ENCODE measurements at regions not wholly inside any gene's neighbourhood (a gene's known extent, or its start where the extent isn't known, plus 50 kb on each side); places are given as distances from the start of the nearest gene placed in this dataset.
A peak's percentile ranks its signal among the peaks of the same experiment; 100 is the strongest.

DNA sequence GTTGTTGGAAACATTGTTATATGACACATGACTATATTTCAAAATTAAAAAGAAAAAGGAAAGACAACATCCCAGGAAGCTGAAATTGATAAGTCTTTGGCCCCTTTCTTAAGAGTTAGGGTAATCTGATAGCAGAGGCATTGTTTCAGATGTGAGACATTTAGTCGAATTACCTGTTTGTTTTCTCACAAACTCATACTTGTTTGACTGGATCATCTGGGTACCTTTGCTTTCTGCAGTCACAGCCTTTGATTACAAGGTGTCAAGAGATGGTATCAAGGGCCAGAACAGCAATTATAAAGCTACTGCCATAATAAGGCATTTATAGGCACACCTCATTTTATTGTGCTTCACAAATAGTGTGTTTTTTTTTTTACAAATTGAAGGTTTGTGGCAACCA, 136.3 kb downstream of the DUSP10 start:
- no peak for TF ChIP-seq EZH2 (IDR thresholded peaks at IDR 0.05; ENCODE audit: low read length, missing control alignments)
- TF ChIP-seq, protein P1, sequence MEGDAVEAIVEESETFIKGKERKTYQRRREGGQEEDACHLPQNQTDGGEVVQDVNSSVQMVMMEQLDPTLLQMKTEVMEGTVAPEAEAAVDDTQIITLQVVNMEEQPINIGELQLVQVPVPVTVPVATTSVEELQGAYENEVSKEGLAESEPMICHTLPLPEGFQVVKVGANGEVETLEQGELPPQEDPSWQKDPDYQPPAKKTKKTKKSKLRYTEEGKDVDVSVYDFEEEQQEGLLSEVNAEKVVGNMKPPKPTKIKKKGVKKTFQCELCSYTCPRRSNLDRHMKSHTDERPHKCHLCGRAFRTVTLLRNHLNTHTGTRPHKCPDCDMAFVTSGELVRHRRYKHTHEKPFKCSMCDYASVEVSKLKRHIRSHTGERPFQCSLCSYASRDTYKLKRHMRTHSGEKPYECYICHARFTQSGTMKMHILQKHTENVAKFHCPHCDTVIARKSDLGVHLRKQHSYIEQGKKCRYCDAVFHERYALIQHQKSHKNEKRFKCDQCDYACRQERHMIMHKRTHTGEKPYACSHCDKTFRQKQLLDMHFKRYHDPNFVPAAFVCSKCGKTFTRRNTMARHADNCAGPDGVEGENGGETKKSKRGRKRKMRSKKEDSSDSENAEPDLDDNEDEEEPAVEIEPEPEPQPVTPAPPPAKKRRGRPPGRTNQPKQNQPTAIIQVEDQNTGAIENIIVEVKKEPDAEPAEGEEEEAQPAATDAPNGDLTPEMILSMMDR (conservative IDR thresholded peaks at IDR 0.05 in 1 of 2, IDR thresholded peaks at IDR 0.05 in 1 of 2; ENCODE audit: low read depth in 1 of 2, low read length in 2 of 2) = no peak
- Histone ChIP-seq H3K36me3 (ENCODE audit: control insufficient read depth, insufficient read depth, low read length) (no peaks in the 10 kb centered on the region), H2AFZ (ENCODE audit: low read length) (no peak overlapping the region), H3K79me2 (ENCODE audit: control insufficient read depth, insufficient read depth, low read length) (no peaks in the 10 kb centered on the region), H3K27me3 (ENCODE audit: control insufficient read depth, insufficient read depth, low read length) (no peaks in the 10 kb centered on the region), H3K27ac (ENCODE audit: insufficient read depth, low read length) (no peak overlapping the region), H3K4me1 (ENCODE audit: control insufficient read depth, extremely low read depth, insufficient read depth, low read length) (no peaks in the 10 kb centered on the region), H3K4me2 (ENCODE audit: extremely low read depth, insufficient read depth, low read length) (no peak overlapping the region), H3K4me3 (replicated peaks in 1 of 4; ENCODE audit: control extremely low read depth in 1 of 4, insufficient read depth in 1 of 4, low read depth in 3 of 4, low read length in 4 of 4) (no peak overlapping the region), H3K9me3 (ENCODE audit: control insufficient read depth, insufficient read depth, low read depth, low read length) (no peaks in the 10 kb centered on the region), H3K9ac (ENCODE audit: insufficient read depth, low read length) (no peak overlapping the region), H4K20me1 (ENCODE audit: control insufficient read depth, extremely low read depth, insufficient read depth, low read length) (no peaks in the 10 kb centered on the region)
- DNase-seq (ENCODE audit: low read depth in 2 of 2) = no peak

DNA sequence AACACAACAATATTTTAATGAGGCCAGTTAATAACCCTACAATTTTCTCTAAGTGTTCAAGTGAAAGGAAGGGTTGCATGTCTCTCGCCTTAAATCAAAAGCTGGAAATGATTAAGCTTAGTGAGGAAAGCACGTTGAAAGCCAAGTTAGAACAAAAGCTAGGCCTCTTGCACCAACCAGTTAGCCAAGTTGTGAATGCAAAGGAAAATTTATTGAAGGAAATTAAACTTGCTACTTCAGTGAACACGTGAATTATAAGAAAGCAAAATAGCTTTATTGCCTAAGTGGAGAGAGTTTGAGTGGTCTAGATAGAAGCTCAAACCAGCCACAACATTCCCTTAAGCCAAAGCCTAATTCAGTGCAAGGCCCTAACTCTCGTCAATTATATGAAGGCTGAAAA, 135.6 kb downstream of the DUSP10 start:
- Histone ChIP-seq H3K4me3 (replicated peaks in 1 of 4; ENCODE audit: control extremely low read depth in 1 of 4, insufficient read depth in 1 of 4, low read depth in 3 of 4, low read length in 4 of 4) (no peak overlapping the region), H2AFZ (ENCODE audit: low read length) (no peak overlapping the region), H3K36me3 (ENCODE audit: control insufficient read depth, insufficient read depth, low read length) (no peaks in the 10 kb centered on the region), H3K4me2 (ENCODE audit: extremely low read depth, insufficient read depth, low read length) (no peak overlapping the region), H3K27me3 (ENCODE audit: control insufficient read depth, insufficient read depth, low read length) (no peaks in the 10 kb centered on the region), H3K9ac (ENCODE audit: insufficient read depth, low read length) (no peak overlapping the region), H3K4me1 (ENCODE audit: control insufficient read depth, extremely low read depth, insufficient read depth, low read length) (no peaks in the 10 kb centered on the region), H4K20me1 (ENCODE audit: control insufficient read depth, extremely low read depth, insufficient read depth, low read length) (no peaks in the 10 kb centered on the region), H3K27ac (ENCODE audit: insufficient read depth, low read length) (no peak overlapping the region), H3K9me3 (ENCODE audit: control insufficient read depth, insufficient read depth, low read depth, low read length) (no peaks in the 10 kb centered on the region), H3K79me2 (ENCODE audit: control insufficient read depth, insufficient read depth, low read length) (no peaks in the 10 kb centered on the region)
- TF ChIP-seq, protein P1 (conservative IDR thresholded peaks at IDR 0.05 in 1 of 2, IDR thresholded peaks at IDR 0.05 in 1 of 2; ENCODE audit: low read depth in 1 of 2, low read length in 2 of 2) = no peak
- TF ChIP-seq EZH2 (IDR thresholded peaks at IDR 0.05; ENCODE audit: low read length, missing control alignments) = no peak
- no peak for DNase-seq (ENCODE audit: low read depth in 2 of 2)

DNA sequence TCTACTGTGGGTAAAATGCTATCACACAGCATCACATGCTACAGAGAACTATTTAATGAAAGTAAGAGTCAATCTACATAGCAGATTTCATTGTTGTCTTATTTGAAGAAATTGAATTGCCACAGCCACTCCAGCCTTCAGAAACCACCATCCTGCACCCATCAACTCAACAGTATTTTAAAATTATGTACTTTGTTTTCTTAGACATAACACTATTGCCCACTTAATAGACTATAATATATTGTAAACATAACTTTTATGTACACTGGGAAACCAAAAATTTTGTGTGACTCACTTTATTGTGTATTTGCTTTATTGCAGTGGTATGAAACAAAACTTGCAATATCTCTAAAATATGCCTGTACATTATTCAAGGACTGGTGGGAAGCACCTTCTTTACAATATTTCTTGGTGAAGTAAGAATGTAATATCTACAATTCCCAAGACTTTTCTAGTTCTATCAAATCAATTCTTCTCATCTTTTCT, 133.0 kb downstream of the DUSP10 start:
- Histone ChIP-seq H3K9ac (ENCODE audit: insufficient read depth, low read length) (no peak overlapping the region), H3K4me3 (replicated peaks in 1 of 4; ENCODE audit: control extremely low read depth in 1 of 4, insufficient read depth in 1 of 4, low read depth in 3 of 4, low read length in 4 of 4) (no peak overlapping the region), H3K79me2 (ENCODE audit: control insufficient read depth, insufficient read depth, low read length) (no peaks in the 10 kb centered on the region), H4K20me1 (ENCODE audit: control insufficient read depth, extremely low read depth, insufficient read depth, low read length) (no peaks in the 10 kb centered on the region), H3K27ac (ENCODE audit: insufficient read depth, low read length) (no peak overlapping the region), H3K27me3 (ENCODE audit: control insufficient read depth, insufficient read depth, low read length) (no peaks in the 10 kb centered on the region), H3K4me1 (ENCODE audit: control insufficient read depth, extremely low read depth, insufficient read depth, low read length) (peaks cover 5% of the 10 kb centered on the region), H3K9me3 (ENCODE audit: control insufficient read depth, insufficient read depth, low read depth, low read length) (no peaks in the 10 kb centered on the region), H3K36me3 (ENCODE audit: control insufficient read depth, insufficient read depth, low read length) (no peaks in the 10 kb centered on the region), H3K4me2 (ENCODE audit: extremely low read depth, insufficient read depth, low read length) (no peak overlapping the region), H2AFZ (ENCODE audit: low read length) (no peak overlapping the region)
- TF ChIP-seq, protein P1 (conservative IDR thresholded peaks at IDR 0.05 in 1 of 2, IDR thresholded peaks at IDR 0.05 in 1 of 2; ENCODE audit: low read depth in 1 of 2, low read length in 2 of 2) = no peak
- TF ChIP-seq EZH2 (IDR thresholded peaks at IDR 0.05; ENCODE audit: low read length, missing control alignments) = no peak
- DNase-seq (ENCODE audit: low read depth in 2 of 2) = peak in 1 of 2 donors; percentile 32
